ENCODE measurements at regions not wholly inside any gene's neighbourhood (a gene's known extent, or its start where the extent isn't known, plus 50 kb on each side); places are given as distances from the start of the nearest gene placed in this dataset.
"Not testable (repeated sequence)": the region's sequence is repeated elsewhere in the genome, so short reads cannot be mapped to it uniquely, and the experiment has no call there.

- DNase-seq (ENCODE audit: low spot score): no peak
Observed at GRCh38 chr6:169979873-169980432, 228.5 kb downstream of the ERMARD start.

DNA sequence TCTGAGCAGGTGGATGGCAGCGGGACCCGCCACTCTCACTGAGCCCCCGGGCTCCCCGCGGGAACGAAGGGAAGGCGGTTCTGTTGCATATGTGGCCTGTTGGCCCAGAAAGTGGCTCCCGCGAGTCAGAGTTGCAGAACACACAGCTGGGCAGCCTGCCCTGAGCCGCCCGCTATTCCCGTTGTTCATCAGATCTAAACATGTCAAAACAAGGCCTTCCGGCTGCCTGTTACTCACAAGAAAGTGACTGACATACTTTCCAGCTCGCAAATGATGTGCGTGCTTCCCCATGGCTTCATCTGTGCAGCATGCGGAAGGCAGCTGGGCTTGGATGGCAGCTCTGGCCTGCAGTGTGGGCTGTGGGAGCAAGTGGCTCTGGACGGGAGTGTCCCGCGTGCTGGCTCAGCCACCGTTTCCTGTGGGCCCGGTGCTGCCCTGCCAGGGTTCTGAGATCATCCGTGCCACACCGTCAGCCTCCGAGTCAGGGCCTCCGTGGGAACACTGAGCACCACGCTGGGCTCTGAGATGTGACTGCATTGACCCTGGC, 227.3 kb downstream of the ERMARD start:
- DNase-seq (ENCODE audit: low spot score): peak; percentile 64

DNA sequence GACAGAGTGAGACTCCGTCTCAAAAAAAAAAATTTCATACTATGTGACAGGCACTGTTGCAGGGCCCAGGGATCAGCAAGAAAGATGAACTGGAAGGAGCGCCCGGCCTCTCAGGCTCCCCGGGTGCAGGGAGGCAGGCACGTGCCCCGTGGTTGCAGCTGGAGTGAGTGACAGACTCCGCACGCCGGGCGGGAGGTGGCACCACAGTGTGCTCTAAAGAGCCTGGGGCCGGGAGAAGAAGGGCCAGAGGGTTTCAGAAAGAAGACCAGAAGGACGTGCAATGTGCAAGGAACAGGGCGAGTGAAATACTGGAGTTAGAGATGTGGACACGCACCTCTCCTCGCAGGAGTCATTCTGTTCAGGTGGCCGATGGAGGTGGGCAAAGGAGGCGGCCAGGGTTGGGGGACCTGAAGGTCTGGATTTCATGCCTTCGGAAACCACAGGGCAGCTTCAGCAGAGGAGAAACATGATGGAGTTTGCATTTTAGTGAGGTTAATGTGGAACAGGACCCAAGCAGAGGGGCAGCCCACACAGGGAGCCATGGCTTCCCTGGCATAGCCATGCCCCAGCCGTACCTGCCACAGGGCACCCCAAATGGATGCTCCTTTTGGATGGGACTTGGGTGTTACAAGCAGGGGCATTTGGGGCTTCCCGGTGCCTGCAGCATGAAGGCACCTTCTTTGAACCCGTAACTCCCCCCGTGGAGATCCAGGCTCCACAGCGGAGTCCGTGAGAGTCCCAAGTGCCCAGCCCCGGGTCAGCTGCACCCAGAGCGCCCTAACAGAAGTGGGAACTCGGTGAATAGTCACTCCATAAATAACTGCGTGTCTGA, 226.2 kb downstream of the ERMARD start:
- DNase-seq (ENCODE audit: low spot score): no peak

GRCh38 chr6:169976301-169977081, 225.1 kb downstream of the ERMARD start:
- no peak for DNase-seq (ENCODE audit: low spot score)

GRCh38 chr6:169975701-169976100, 224.3 kb downstream of the ERMARD start:
- DNase-seq (ENCODE audit: low spot score): no peak

GRCh38 chr6:169975286-169975685, 223.9 kb downstream of the ERMARD start:
- DNase-seq (ENCODE audit: low spot score): no peak

- no peak for DNase-seq (ENCODE audit: low spot score)
Observed at GRCh38 chr6:169974663-169975062, 223.2 kb downstream of the ERMARD start.

GRCh38 chr6:169973588-169974467, 222.4 kb downstream of the ERMARD start:
- not testable (repeated sequence) for DNase-seq (ENCODE audit: low spot score)

- no peak for DNase-seq (ENCODE audit: low spot score)
Observed at GRCh38 chr6:169972736-169973135, 221.3 kb downstream of the ERMARD start.

GRCh38 chr6:169972101-169972651, 220.8 kb downstream of the ERMARD start:
- DNase-seq (ENCODE audit: low spot score): no peak

GRCh38 chr6:169971081-169971861, 219.8 kb downstream of the ERMARD start:
- DNase-seq (ENCODE audit: low spot score): no peak

- no peak for DNase-seq (ENCODE audit: low spot score)
Observed at GRCh38 chr6:169970306-169970988, 219.0 kb downstream of the ERMARD start.

DNA sequence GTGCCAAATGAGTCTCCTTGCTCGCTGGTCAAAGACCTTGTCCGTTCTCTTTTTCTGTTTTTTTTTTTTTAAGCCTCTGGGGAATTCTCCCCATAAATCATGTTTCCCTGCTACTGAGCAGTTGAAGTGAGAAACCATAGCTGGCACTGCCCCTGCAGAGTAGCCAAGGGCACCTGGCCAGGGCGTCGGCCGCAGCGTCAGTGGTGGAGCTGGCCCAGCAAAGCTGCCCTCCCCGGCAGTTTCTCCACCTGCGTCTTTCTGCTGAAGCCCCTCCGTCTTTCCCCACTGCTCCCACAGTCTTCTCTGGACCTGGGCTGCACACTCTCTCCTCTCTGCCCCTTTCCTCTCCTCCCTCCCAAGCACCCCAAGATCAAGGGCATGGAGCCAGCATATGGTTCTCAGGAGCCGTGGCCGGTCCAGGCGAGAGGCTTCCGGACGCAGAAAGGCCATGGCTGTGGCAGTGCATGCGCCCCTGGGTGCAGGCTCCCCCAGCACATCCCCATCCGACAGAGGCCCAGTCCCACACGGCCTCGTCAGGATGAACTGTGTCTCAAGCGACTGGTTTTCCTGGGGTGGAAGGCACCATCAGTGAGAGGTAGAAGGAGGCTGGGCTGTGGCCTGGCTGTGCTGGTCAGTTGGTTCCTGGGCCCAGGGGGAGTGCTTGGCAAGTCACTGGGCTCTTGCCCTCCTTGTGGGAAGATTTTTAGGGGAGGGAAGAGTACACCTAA, 218.1 kb downstream of the ERMARD start:
- DNase-seq (ENCODE audit: low spot score): no peak

DNA sequence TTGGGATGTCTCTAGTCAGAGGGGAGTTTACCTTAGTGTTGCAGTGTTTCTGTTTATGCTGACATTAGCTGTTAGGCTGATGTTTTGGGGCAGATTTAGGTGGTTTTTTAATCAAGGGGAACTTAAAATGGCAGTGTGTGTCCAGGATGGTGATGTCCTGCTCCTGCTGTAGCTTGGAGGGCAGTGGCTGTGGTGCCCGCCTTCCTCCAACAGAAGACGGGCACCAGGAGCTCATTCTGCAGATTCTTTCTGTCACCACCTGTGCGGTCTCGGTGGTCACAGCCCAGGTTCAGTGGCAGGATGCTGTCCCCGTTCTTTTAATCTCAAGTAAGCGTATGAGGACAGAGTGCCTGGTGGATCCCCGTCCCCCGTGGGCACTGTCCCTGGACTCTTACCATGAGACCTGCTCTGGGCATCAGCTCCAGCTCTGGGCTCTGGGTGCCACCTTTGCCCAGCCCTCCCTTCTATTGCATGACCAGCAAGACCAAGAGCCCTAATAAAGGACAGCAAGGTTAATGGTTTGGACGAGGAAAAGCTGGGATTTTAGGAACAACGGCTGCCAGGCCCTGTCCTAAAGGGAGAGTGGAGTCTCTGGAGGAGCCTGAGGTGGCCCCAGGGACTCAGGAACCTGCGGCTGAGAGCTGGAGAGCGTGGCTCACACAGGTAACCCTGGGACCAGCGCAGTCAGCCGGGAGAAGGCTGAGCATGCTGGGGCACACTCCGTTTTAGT, 217.3 kb downstream of the ERMARD start:
- no peak for DNase-seq (ENCODE audit: low spot score)

DNA sequence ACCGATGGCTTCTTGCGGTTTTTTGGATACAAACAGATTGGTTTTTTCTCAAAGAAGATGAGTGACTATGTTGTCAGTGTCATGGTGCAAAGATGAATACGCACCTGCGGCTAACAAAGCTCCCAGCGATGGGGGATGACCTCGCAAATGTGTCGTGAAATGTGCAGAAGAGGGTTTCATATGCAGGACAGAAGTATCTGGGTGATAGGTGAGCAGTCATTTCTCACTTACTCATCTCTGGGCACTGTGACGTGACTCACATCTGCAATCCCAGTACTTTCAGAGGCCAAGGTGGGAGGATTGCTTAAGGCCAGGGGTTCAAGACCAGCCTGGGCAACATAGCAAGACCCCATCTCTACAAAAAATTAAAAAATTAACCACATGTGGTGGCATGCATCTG, 216.3 kb downstream of the ERMARD start:
- DNase-seq (ENCODE audit: low spot score): no peak

- no peak for DNase-seq (ENCODE audit: low spot score)
Observed at GRCh38 chr6:169966312-169967181, 215.1 kb downstream of the ERMARD start.

DNA sequence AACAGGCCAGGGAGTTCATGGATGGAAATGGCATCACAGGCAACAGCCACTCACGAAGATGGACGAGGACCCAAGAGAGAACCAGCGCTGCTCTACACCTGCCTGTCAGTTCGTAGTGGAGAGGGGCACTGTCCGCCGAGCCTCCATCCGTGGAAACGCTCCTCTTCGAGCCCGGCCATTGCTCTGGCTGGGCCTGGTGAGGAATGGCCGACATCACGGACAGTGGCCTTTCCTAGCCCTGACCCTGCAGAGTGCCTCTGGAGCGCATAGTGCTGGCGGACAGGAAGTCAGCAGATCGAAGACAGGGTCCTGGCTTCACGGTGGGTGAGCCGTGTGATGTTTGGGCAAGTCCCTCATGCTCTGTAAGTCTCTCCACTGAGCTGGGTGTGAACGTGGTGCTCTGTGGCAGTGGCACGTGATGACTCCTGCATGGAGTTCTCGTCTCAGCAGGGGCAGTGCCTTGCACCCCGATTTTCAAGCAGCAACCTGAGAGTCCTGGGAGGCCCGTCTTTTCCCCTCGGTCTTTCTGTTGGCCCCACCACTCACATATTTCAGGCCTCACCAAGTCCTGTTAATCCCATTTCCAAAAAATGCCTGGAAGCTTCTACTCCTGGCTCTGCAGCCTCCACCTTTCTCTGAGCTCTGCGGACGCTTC, 214.4 kb downstream of the ERMARD start:
- DNase-seq (ENCODE audit: low spot score): no peak

Measured in AG08396 (cell line).